SU-DHL-6 (cell line): ENCODE measurements at regions not wholly inside any gene's neighbourhood (a gene's known extent, or its start where the extent isn't known, plus 50 kb on each side); places are given as distances from the start of the nearest gene placed in this dataset.

Experiments
- H2AFZ ChIP-seq: fragments of 200-600 bp; sonication (generic); 2 replicates; pipeline ENCODE4 v1.6.1; 2014; ENCODE audit warnings: low read depth, mild to moderate bottlenecking, moderate library complexity, mixed read lengths, antibody characterized with exemption, low read length; ENCODE audit not compliant: severe bottlenecking
- H3F3A ChIP-seq: fragments of 200-600 bp; shearing (Covaris generic); 2 replicates; pipeline ENCODE4 v1.6.0; 2016; ENCODE audit warnings: antibody characterized with exemption, mild to moderate bottlenecking; ENCODE audit not compliant: insufficient read depth
- H3K27ac ChIP-seq: fragments of 200-600 bp; sonication (generic); 2 replicates; pipeline ENCODE4 v1.5.1; 2016; ENCODE audit warnings: low read depth, mild to moderate bottlenecking, low read length, moderate library complexity, mixed read lengths
- H3K27me3 ChIP-seq: fragments of 200-600 bp; sonication (generic), shearing (Covaris generic); 2 replicates; pipeline ENCODE4 v1.6.0; 2014; ENCODE audit warnings: mild to moderate bottlenecking, low read length
- H3K36me3 ChIP-seq: fragments of 200-600 bp; sonication (generic); 2 replicates; pipeline ENCODE4 v1.6.1; 2014; ENCODE audit warnings: mild to moderate bottlenecking, low read length, mixed read lengths
- H3K4me2 ChIP-seq: fragments of 300-600, 200-600 bp; shearing (Covaris generic), sonication (generic); 2 replicates; pipeline ENCODE4 v1.6.0; 2014; ENCODE audit warnings: low read length, low read depth, mild to moderate bottlenecking; ENCODE audit not compliant: poor library complexity, severe bottlenecking
- H3K4me3 ChIP-seq: fragments of 200-600 bp; sonication (generic); 2 replicates; pipeline ENCODE4 v1.5.1; 2014; ENCODE audit warnings: antibody characterized with exemption, low read length, mild to moderate bottlenecking, mixed read lengths; ENCODE audit not compliant: insufficient read depth, poor library complexity, severe bottlenecking
- H3K79me2 ChIP-seq: fragments of 200-600 bp; sonication (generic); 2 replicates; pipeline ENCODE4 v1.6.1; 2014; ENCODE audit warnings: mild to moderate bottlenecking, low read length, moderate library complexity; ENCODE audit not compliant: insufficient read depth
- H3K9ac ChIP-seq: fragments of 200-600 bp; sonication (generic); 2 replicates; pipeline ENCODE4 v1.7.0; 2014; ENCODE audit warnings: mild to moderate bottlenecking, low read length
- H3K9me2 ChIP-seq: fragments of 200-600 bp; sonication (generic); replicated peaks from 2 replicates; pipeline ENCODE4 v1.6.1; 2014; ENCODE audit warnings: low read length; ENCODE audit not compliant: insufficient read depth
- H3K9me3 ChIP-seq: fragments of 200-600 bp; sonication (generic); 2 replicates; pipeline ENCODE4 v1.6.1; 2014; ENCODE audit warnings: low read length, mixed read lengths; ENCODE audit not compliant: insufficient read depth
- H4K20me1 ChIP-seq: fragments of 200-600 bp; sonication (generic); 2 replicates; pipeline ENCODE4 v1.6.1; 2014; ENCODE audit warnings: low read depth, mild to moderate bottlenecking, antibody characterized with exemption, low read length, moderate library complexity, mixed read lengths
- CTCF ChIP-seq: fragments of 200-600 bp; sonication (generic); IDR thresholded peaks from one replicate; pipeline ENCODE4 v1.5.1; 2017; ENCODE audit warnings: antibody characterized with exemption, mild to moderate bottlenecking, low read length, moderate library complexity; ENCODE audit not compliant: insufficient read depth, poor library complexity, severe bottlenecking
- EZH2phosphoT487 ChIP-seq: fragments of 200-600 bp; sonication (generic), shearing (Covaris generic); conservative IDR thresholded peaks from 2 replicates; pipeline ENCODE4 v1.6.1; 2018; ENCODE audit warnings: mild to moderate bottlenecking, antibody characterized with exemption, low read length, moderate library complexity, mixed read lengths

- Histone ChIP-seq H2AFZ (no peak overlapping the region), H3F3A (no peaks in the 10 kb centered on the region), H3K79me2 (no peaks in the 10 kb centered on the region), H4K20me1 (no peaks in the 10 kb centered on the region), H3K9me3 (no peaks in the 10 kb centered on the region), H3K27ac (no peak overlapping the region), H3K9me2 (no peaks in the 10 kb centered on the region), H3K4me3 (no peak overlapping the region), H3K27me3 (no peaks in the 10 kb centered on the region), H3K4me2 (no peak overlapping the region), H3K36me3 (no peaks in the 10 kb centered on the region), H3K9ac (no peak overlapping the region)
- no peak for TF ChIP-seq EZH2phosphoT487
These were observed 54.9 kb upstream of the BACE2 start for GRCh38 chr21:41112740-41113692.

DNA sequence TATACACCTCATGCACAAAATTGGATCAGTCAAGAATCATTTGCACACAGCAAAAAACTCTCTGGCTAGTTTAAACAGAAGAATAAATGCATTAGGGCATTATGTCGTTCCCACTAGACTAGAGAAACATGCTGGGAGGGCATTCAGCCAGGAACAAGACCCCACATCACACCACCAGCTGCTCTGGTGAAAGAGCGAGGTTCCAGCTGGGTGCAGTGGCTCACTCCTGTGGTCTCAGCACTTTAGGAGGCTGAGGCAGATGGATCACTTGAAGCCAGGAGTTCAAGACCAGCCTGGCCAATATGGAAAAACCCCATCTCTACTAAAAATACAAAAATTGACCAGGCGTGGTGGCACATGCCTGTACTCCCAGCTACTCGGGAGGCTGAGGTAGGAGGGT is 52.1 kb upstream of the BACE2 start:
- Histone ChIP-seq H3K27me3 (no peaks in the 10 kb centered on the region), H3F3A (no peaks in the 10 kb centered on the region), H3K9ac (no peak overlapping the region), H4K20me1 (no peaks in the 10 kb centered on the region), H3K4me2 (no peak overlapping the region), H3K9me3 (no peaks in the 10 kb centered on the region), H3K9me2 (no peaks in the 10 kb centered on the region), H3K36me3 (no peaks in the 10 kb centered on the region), H2AFZ (no peak overlapping the region), H3K79me2 (no peaks in the 10 kb centered on the region), H3K4me3 (no peak overlapping the region), H3K27ac (no peak overlapping the region)
- TF ChIP-seq EZH2phosphoT487 (no peak), CTCF (no peak)
